Mammary epithelial cell (primary cell): ENCODE measurements at regions not wholly inside any gene's neighbourhood (a gene's known extent, or its start where the extent isn't known, plus 50 kb on each side); places are given as distances from the start of the nearest gene placed in this dataset.

Experiments used
- CTCF ChIP-seq, 2 donors: IDR thresholded peaks in 1 of 2; conservative IDR thresholded peaks in 1 of 2; 2 replicates each; pipeline ENCODE4 v1.5.1; 2011 to 2012; ENCODE audit warnings: inconsistent platforms in 2 of 2, low read length in 2 of 2, mild to moderate bottlenecking in 2 of 2, control low read depth in 1 of 2, low read depth in 1 of 2; ENCODE audit not compliant: insufficient read depth in 1 of 2; ENCODE audit errors: extremely low read depth in 1 of 2
- EZH2 ChIP-seq: IDR thresholded peaks from 2 replicates; pipeline ENCODE4 v1.6.1; 2012; ENCODE audit warnings: low read length, inconsistent platforms, borderline replicate concordance

- no peak for TF ChIP-seq CTCF (conservative IDR thresholded peaks at IDR 0.05 in 1 of 2, IDR thresholded peaks at IDR 0.05 in 1 of 2; ENCODE audit: extremely low read depth in 1 of 2, insufficient read depth in 1 of 2, low read depth in 1 of 2, low read length in 2 of 2)
- no peak for TF ChIP-seq EZH2
Measured at GRCh38 chr3:168419091-168419490, 323.4 kb upstream of the GOLIM4 start.
